ENCODE measurements at regions not wholly inside any gene's neighbourhood (a gene's known extent, or its start where the extent isn't known, plus 50 kb on each side); places are given as distances from the start of the nearest gene placed in this dataset.

DNA sequence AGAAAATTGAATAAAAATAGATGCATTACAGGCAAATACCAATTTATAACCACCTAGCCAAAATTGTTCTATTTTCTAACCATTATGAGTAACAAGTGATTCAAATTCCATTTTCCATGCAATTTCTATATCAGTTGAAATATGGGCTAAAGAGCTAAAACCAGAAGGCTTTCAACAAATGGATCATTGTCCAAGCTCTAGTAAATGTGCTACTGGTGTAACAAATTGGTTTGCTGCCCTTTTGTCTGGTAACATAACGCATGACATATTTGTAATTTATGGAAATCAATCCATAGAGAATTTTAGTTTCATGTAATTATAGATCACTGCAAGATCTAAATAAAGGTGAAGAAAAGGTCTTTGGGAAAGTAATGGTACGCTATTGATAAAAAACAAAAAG lies 708.0 kb upstream of the GRAMD2B start (continued):
- TF ChIP-seq KDM1A (IDR thresholded peaks at IDR 0.05; ENCODE audit: low read depth): no peak

DNA sequence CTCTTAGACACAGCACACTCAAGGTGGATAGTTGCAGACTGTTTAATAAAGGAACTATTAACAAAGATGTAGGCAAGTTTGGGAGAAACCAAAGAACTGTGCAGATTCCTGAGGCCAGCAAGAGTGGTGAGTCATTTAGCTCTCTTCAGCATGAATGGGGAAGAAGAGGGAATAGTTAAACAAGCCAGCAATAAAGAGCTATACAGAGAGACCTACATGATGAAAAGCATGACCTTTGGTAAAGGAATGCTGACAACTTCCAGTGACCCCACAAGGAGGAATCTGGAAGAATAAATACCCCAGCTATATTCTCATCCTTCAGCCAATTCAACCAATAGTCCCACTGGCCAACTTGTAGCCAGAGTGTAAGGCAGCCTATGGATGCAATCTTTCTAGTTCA lies 706.0 kb upstream of the GRAMD2B start:
- FAIRE-seq (no peak), DNase-seq (ENCODE audit: low read depth in 1 of 2, low spot score in 1 of 2) (peak in 1 of 2 experiments; percentile 17), ATAC-seq (peak in 1 of 2 experiments; percentile 74; a peak in 3 of 6 replicates)
- ChIA-PET CTCF (no interaction called here), POLR2A (no interaction called here)
- H3K4me2 ChIP-seq: 0 out of 3 replicates have a peak overlapping the region, but pooled peaks have one; percentile 19
- no peaks in the 10 kb centered on the region for H3K4me1 ChIP-seq
- H3K9me3 ChIP-seq: no peaks in the 10 kb centered on the region
- H3K27ac ChIP-seq: no peak overlapping the region
- TF ChIP-seq, protein P1, sequence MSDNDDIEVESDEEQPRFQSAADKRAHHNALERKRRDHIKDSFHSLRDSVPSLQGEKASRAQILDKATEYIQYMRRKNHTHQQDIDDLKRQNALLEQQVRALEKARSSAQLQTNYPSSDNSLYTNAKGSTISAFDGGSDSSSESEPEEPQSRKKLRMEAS (IDR thresholded peaks at IDR 0.05): no peak
- no peak overlapping the region for H3K4me3 ChIP-seq

DNA sequence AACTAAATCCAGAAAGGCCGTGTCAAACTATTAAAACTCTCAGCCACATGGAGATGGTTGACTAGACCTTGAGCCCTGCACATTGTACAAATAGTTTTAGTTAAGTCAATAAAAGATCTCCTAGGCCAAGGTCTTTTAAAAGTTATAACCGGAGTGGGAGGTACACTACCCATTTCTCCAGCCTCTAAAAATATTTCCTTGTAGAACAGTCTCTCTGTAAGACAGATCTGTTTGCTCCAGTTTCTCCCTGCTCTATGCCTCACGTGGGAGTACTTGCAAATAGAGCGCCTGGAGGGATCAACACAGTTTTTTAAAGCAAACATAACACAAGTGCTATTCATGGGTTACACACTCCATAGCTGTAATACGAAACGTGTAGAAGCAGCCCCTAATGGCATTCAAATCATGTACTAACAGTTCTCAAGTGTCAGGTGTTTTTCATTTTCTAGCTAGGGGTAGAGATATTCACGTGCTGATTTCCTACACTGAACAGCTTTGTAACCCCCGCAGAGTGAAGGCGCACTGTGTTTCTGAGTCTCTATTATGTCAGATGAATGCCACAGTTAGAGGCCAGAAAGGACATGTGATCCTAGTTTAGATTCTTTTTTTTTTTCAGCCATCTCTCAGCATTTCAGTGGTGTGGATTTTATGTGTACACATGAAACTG lies 703.4 kb upstream of the GRAMD2B start:
- DNase-seq (ENCODE audit: low read depth in 1 of 2, low spot score in 1 of 2): no peak
- WGBS (ENCODE audit: missing lambda C conversion rate): 45% methylated on average over 9 of the region's 9 CpGs
- Histone ChIP-seq H3K9me3 (no peaks in the 10 kb centered on the region), H3K4me3 (no peak overlapping the region), H3K4me1 (no peaks in the 10 kb centered on the region), H3K27ac (no peak overlapping the region), H3K4me2 (no peak overlapping the region)
- CTCF ChIA-PET: interaction anchor here (1.2 kb wide), 1 partner anchor 23 kb away, joined by 3 read pairs; no protein-coding TSS in a partner anchor
- FAIRE-seq: no peak
- TF ChIP-seq, protein P2, sequence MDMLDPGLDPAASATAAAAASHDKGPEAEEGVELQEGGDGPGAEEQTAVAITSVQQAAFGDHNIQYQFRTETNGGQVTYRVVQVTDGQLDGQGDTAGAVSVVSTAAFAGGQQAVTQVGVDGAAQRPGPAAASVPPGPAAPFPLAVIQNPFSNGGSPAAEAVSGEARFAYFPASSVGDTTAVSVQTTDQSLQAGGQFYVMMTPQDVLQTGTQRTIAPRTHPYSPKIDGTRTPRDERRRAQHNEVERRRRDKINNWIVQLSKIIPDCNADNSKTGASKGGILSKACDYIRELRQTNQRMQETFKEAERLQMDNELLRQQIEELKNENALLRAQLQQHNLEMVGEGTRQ (IDR thresholded peaks at IDR 0.05): no peak
- TF ChIP-seq MAFK (IDR thresholded peaks at IDR 0.05; ENCODE audit: partially characterized antibody) (no peak), ZC3H11A (IDR thresholded peaks at IDR 0.05) (no peak), FOXS1 (CRISPR knock-in tag; IDR thresholded peaks at IDR 0.05) (no peak), FOSB (CRISPR knock-in tag; IDR thresholded peaks at IDR 0.05) (no peak), MAZ (IDR thresholded peaks at IDR 0.05; ENCODE audit: borderline replicate concordance, low read depth, low read length) (no peak), TFCP2L1 (CRISPR knock-in tag; IDR thresholded peaks at IDR 0.05) (no peak), JUN (IDR thresholded peaks at IDR 0.05) (no peak), EP300 (IDR thresholded peaks at IDR 0.05) (no peak), HOXB13 (CRISPR knock-in tag; IDR thresholded peaks at IDR 0.05; ENCODE audit: low read depth) (no peak), EHMT2 (IDR thresholded peaks at IDR 0.05; ENCODE audit: low read depth) (no peak), TP53 (CRISPR knock-in tag; IDR thresholded peaks at IDR 0.05) (no peak), RAD21 (conservative IDR thresholded peaks at IDR 0.05 in 1 of 2, IDR thresholded peaks at IDR 0.05 in 1 of 2) (no peak), GATA3 (IDR thresholded peaks at IDR 0.05; ENCODE audit: borderline replicate concordance) (no peak), BHLHE40 (IDR thresholded peaks at IDR 0.05; ENCODE audit: low read depth, low read length) (no peak), ESRRA (IDR thresholded peaks at IDR 0.05; ENCODE audit: borderline replicate concordance, low read length) (no peak)
- TF ChIP-seq, protein P3, sequence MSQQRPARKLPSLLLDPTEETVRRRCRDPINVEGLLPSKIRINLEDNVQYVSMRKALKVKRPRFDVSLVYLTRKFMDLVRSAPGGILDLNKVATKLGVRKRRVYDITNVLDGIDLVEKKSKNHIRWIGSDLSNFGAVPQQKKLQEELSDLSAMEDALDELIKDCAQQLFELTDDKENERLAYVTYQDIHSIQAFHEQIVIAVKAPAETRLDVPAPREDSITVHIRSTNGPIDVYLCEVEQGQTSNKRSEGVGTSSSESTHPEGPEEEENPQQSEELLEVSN (IDR thresholded peaks at IDR 0.05; ENCODE audit: borderline replicate concordance, low read depth): no peak
- TF ChIP-seq, protein P4, sequence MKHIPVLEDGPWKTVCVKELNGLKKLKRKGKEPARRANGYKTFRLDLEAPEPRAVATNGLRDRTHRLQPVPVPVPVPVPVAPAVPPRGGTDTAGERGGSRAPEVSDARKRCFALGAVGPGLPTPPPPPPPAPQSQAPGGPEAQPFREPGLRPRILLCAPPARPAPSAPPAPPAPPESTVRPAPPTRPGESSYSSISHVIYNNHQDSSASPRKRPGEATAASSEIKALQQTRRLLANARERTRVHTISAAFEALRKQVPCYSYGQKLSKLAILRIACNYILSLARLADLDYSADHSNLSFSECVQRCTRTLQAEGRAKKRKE (CRISPR knock-in tag; IDR thresholded peaks at IDR 0.05; ENCODE audit: low read depth): no peak
- POLR2A ChIA-PET: no interaction called here
- no peak for ATAC-seq

DNA sequence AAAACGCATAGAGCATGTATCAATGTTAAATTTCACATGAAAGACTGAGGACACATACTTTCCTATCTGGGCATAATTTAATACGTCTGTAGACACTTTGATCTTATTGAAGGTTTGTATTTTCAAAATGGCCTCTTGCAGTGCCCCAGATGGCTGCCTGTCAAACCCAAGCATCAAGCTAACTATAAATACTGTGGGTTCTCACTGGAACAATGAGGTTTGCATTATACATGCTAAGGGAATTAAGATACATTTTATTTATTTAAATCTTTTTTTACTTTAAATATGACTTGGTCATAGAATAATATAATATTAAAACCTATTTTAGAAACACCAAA lies 702.9 kb upstream of the GRAMD2B start:
- 34% methylated on average over 2 of the region's 2 CpGs for WGBS (ENCODE audit: missing lambda C conversion rate)
- Histone ChIP-seq H3K9me3 (no peaks in the 10 kb centered on the region), H3K27ac (no peak overlapping the region), H3K4me2 (no peak overlapping the region), H3K4me1 (no peaks in the 10 kb centered on the region), H3K4me3 (no peak overlapping the region)
- FAIRE-seq (no peak), ATAC-seq (no peak), DNase-seq (ENCODE audit: low read depth in 1 of 2, low spot score in 1 of 2) (no peak)
- ChIA-PET CTCF (no interaction called here), POLR2A (no interaction called here)
- no peak for TF ChIP-seq RNF2 (IDR thresholded peaks at IDR 0.05; ENCODE audit: borderline replicate concordance, low read depth)
- no peak for TF ChIP-seq POLR2AphosphoS2 (conservative IDR thresholded peaks at IDR 0.05; ENCODE audit: low read length)
- TF ChIP-seq, protein P3 (IDR thresholded peaks at IDR 0.05; ENCODE audit: borderline replicate concordance, low read depth): no peak
- TF ChIP-seq GATA3 (IDR thresholded peaks at IDR 0.05; ENCODE audit: borderline replicate concordance): no peak
- TF ChIP-seq, protein P5, sequence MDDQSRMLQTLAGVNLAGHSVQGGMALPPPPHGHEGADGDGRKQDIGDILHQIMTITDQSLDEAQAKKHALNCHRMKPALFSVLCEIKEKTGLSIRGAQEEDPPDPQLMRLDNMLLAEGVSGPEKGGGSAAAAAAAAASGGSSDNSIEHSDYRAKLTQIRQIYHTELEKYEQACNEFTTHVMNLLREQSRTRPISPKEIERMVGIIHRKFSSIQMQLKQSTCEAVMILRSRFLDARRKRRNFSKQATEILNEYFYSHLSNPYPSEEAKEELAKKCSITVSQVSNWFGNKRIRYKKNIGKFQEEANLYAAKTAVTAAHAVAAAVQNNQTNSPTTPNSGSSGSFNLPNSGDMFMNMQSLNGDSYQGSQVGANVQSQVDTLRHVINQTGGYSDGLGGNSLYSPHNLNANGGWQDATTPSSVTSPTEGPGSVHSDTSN (IDR thresholded peaks at IDR 0.05): no peak
- TF ChIP-seq TFCP2L1 (CRISPR knock-in tag; IDR thresholded peaks at IDR 0.05): no peak
- no peak for TF ChIP-seq HOXA7 (CRISPR knock-in tag; IDR thresholded peaks at IDR 0.05)
- TF ChIP-seq, protein P6, sequence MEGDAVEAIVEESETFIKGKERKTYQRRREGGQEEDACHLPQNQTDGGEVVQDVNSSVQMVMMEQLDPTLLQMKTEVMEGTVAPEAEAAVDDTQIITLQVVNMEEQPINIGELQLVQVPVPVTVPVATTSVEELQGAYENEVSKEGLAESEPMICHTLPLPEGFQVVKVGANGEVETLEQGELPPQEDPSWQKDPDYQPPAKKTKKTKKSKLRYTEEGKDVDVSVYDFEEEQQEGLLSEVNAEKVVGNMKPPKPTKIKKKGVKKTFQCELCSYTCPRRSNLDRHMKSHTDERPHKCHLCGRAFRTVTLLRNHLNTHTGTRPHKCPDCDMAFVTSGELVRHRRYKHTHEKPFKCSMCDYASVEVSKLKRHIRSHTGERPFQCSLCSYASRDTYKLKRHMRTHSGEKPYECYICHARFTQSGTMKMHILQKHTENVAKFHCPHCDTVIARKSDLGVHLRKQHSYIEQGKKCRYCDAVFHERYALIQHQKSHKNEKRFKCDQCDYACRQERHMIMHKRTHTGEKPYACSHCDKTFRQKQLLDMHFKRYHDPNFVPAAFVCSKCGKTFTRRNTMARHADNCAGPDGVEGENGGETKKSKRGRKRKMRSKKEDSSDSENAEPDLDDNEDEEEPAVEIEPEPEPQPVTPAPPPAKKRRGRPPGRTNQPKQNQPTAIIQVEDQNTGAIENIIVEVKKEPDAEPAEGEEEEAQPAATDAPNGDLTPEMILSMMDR (IDR thresholded peaks at IDR 0.05): no peak
- TF ChIP-seq, protein P1 (IDR thresholded peaks at IDR 0.05): no peak
- no peak for TF ChIP-seq HOXB5 (CRISPR knock-in tag; IDR thresholded peaks at IDR 0.05)
